ENCODE measurements at regions not wholly inside any gene's neighbourhood (a gene's known extent, or its start where the extent isn't known, plus 50 kb on each side); places are given as distances from the start of the nearest gene placed in this dataset.
A peak's percentile ranks its signal among the peaks of the same experiment; 100 is the strongest.

DNA sequence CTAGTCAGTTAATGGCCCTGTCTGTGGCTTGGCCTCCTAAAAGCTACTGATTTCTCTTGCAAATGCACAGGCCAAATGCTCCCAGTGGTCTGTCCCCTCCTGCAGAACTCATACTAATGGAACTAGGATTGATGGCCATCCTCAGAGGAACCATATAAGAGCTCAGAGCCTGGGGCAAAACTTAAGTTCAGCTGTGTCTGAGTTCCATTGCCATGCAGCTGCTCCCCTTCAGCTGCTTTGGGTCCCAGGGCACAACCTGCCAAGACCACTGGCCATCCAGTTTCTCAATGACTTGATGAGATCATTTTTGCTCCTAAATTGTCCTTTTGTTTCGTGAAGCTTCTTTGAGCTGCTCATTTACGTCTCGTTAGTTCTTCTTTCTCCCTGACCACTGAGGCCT lies 529.5 kb upstream of the TBL1XR1 start:
- no CpG with 5 or more reads among the region's 3 CpGs for WGBS (ENCODE audit: extremely low coverage, insufficient coverage, insufficient read length)
- Histone ChIP-seq H4K8ac (ENCODE audit: low read depth, low read length) (no peak overlapping the region), H3K27me3 (ENCODE audit: insufficient read depth, low read length) (no peaks in the 10 kb centered on the region), H3K79me2 (ENCODE audit: control insufficient read depth, insufficient read depth, low read length, poor library complexity) (no peaks in the 10 kb centered on the region), H2BK12ac (ENCODE audit: low read length) (peak overlapping the region; percentile 4), H2BK120ac (ENCODE audit: insufficient read depth, low read length, poor library complexity) (no peak overlapping the region), H3K14ac (ENCODE audit: low read length) (no peak overlapping the region), H3K4me2 (ENCODE audit: low read length) (no peak overlapping the region), H3K4ac (ENCODE audit: low read depth, low read length) (no peak overlapping the region), H3K9ac (ENCODE audit: low read length) (no peak overlapping the region), H3K36me3 (ENCODE audit: control insufficient read depth in 1 of 2, insufficient read depth in 2 of 2, low read length in 2 of 2) (no peaks in the 10 kb centered on the region), H3K9me3 (ENCODE audit: insufficient read depth, low read depth, low read length) (no peaks in the 10 kb centered on the region), H2AK5ac (ENCODE audit: low read length) (no peak overlapping the region), H3K4me3 (ENCODE audit: low read depth, low read length) (no peak overlapping the region), H3K18ac (ENCODE audit: low read length) (no peak overlapping the region), H3K4me1 (ENCODE audit: control insufficient read depth in 1 of 2, insufficient read depth in 2 of 2, low read length in 2 of 2) (no peaks in the 10 kb centered on the region), H4K12ac (ENCODE audit: low read depth, low read length) (no peak overlapping the region), H3K27ac (ENCODE audit: low read depth, low read length) (no peak overlapping the region), H3K79me1 (ENCODE audit: low read length) (no peaks in the 10 kb centered on the region), H2AFZ (ENCODE audit: insufficient read depth, low read length, poor library complexity) (no peak overlapping the region), H3K23ac (ENCODE audit: low read length) (no peak overlapping the region), H2BK5ac (ENCODE audit: low read depth, low read length, poor library complexity) (no peak overlapping the region), H4K91ac (ENCODE audit: low read depth, low read length) (no peak overlapping the region)
- DNase-seq: no peak

DNA sequence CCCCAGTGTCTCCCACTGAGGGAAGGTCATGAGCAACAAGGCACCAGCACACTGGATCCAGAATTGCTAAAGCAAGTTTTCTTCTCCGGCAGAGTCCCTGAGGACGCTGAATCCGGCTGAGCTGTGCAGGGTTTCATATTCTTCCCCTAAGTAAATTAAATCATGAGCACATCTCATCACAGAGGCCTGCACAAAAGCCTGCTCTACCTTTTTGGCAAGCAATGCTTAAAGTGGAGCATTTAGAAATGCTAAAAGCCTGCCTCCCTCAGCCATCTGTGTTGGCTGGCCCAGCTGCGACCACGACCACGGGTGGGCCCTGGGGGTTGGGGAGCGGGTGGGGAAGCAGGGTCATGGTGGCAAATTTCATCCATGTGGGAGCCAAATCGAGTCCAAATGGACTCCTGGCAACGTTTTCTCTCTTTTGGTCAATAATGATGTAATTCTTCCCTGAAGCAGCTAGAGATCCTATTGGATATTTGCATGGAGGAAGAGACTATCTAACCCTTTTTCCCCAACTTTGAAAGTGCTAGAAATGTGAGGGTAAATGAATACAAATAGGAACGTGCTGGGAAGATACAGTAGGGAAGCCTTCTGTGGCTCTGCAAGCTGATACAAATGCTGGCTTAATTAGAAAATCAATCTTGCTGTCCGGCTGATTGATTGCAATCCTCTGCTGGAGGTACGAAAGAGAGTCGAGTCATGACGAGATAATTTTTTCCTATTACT lies 532.8 kb upstream of the TBL1XR1 start:
- Histone ChIP-seq H3K4me3 (ENCODE audit: low read depth, low read length) (no peak overlapping the region), H2AK5ac (ENCODE audit: low read length) (no peak overlapping the region), H3K14ac (ENCODE audit: low read length) (no peak overlapping the region), H4K8ac (ENCODE audit: low read depth, low read length) (no peak overlapping the region), H3K79me2 (ENCODE audit: control insufficient read depth, insufficient read depth, low read length, poor library complexity) (no peaks in the 10 kb centered on the region), H3K79me1 (ENCODE audit: low read length) (no peaks in the 10 kb centered on the region), H3K4ac (ENCODE audit: low read depth, low read length) (no peak overlapping the region), H3K9ac (ENCODE audit: low read length) (no peak overlapping the region), H3K4me2 (ENCODE audit: low read length) (no peak overlapping the region), H4K12ac (ENCODE audit: low read depth, low read length) (no peak overlapping the region), H3K27me3 (ENCODE audit: insufficient read depth, low read length) (no peaks in the 10 kb centered on the region), H3K23ac (ENCODE audit: low read length) (no peak overlapping the region), H3K4me1 (ENCODE audit: control insufficient read depth in 1 of 2, insufficient read depth in 2 of 2, low read length in 2 of 2) (no peaks in the 10 kb centered on the region), H3K9me3 (ENCODE audit: insufficient read depth, low read depth, low read length) (no peaks in the 10 kb centered on the region), H3K27ac (ENCODE audit: low read depth, low read length) (no peak overlapping the region), H2BK5ac (ENCODE audit: low read depth, low read length, poor library complexity) (no peak overlapping the region), H3K18ac (ENCODE audit: low read length) (no peak overlapping the region), H2BK12ac (ENCODE audit: low read length) (no peak overlapping the region), H2AFZ (ENCODE audit: insufficient read depth, low read length, poor library complexity) (no peak overlapping the region), H3K36me3 (ENCODE audit: control insufficient read depth in 1 of 2, insufficient read depth in 2 of 2, low read length in 2 of 2) (no peaks in the 10 kb centered on the region), H2BK120ac (ENCODE audit: insufficient read depth, low read length, poor library complexity) (peak overlapping the region; percentile 55), H4K91ac (ENCODE audit: low read depth, low read length) (peak overlapping the region; percentile 43)
- DNase-seq: no peak
- no CpG with 5 or more reads among the region's 14 CpGs for WGBS (ENCODE audit: extremely low coverage, insufficient coverage, insufficient read length)

DNA sequence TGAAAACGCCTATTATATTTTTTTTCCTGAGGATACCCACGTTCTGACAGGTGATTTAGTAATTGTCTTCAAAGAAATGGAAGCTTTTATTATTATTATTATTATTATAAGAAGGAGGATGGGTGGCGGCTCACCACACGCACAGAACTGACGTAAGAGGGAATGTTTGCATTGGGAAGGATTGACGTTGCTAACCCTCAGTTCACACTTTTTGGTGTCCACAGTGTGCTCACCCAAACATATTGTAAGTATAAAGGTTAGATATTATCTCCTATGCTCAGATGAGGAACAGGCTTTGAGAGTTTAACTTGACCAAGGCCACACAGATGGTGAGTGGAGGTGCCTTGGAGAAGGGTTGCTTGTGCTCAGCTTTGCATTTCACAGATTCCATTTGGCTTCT lies 533.5 kb upstream of the TBL1XR1 start:
- Histone ChIP-seq H3K14ac (ENCODE audit: low read length) (no peak overlapping the region), H3K9me3 (ENCODE audit: insufficient read depth, low read depth, low read length) (no peaks in the 10 kb centered on the region), H3K23ac (ENCODE audit: low read length) (no peak overlapping the region), H2AK5ac (ENCODE audit: low read length) (no peak overlapping the region), H2AFZ (ENCODE audit: insufficient read depth, low read length, poor library complexity) (no peak overlapping the region), H3K4me2 (ENCODE audit: low read length) (no peak overlapping the region), H3K9ac (ENCODE audit: low read length) (no peak overlapping the region), H4K91ac (ENCODE audit: low read depth, low read length) (no peak overlapping the region), H3K4me1 (ENCODE audit: control insufficient read depth in 1 of 2, insufficient read depth in 2 of 2, low read length in 2 of 2) (no peaks in the 10 kb centered on the region), H3K79me1 (ENCODE audit: low read length) (no peaks in the 10 kb centered on the region), H3K18ac (ENCODE audit: low read length) (no peak overlapping the region), H3K4ac (ENCODE audit: low read depth, low read length) (no peak overlapping the region), H4K12ac (ENCODE audit: low read depth, low read length) (no peak overlapping the region), H3K4me3 (ENCODE audit: low read depth, low read length) (no peak overlapping the region), H4K8ac (ENCODE audit: low read depth, low read length) (no peak overlapping the region), H2BK5ac (ENCODE audit: low read depth, low read length, poor library complexity) (no peak overlapping the region), H3K27ac (ENCODE audit: low read depth, low read length) (no peak overlapping the region), H3K79me2 (ENCODE audit: control insufficient read depth, insufficient read depth, low read length, poor library complexity) (no peaks in the 10 kb centered on the region), H3K36me3 (ENCODE audit: control insufficient read depth in 1 of 2, insufficient read depth in 2 of 2, low read length in 2 of 2) (no peaks in the 10 kb centered on the region), H3K27me3 (ENCODE audit: insufficient read depth, low read length) (no peaks in the 10 kb centered on the region), H2BK12ac (ENCODE audit: low read length) (no peak overlapping the region), H2BK120ac (ENCODE audit: insufficient read depth, low read length, poor library complexity) (no peak overlapping the region)
- DNase-seq: no peak
- no CpG with 5 or more reads among the region's 6 CpGs for WGBS (ENCODE audit: extremely low coverage, insufficient coverage, insufficient read length)

- Histone ChIP-seq H3K9ac (ENCODE audit: low read length) (no peak overlapping the region), H3K4me2 (ENCODE audit: low read length) (no peak overlapping the region), H4K91ac (ENCODE audit: low read depth, low read length) (no peak overlapping the region), H2AFZ (ENCODE audit: insufficient read depth, low read length, poor library complexity) (no peak overlapping the region), H3K14ac (ENCODE audit: low read length) (no peak overlapping the region), H3K4ac (ENCODE audit: low read depth, low read length) (no peak overlapping the region), H2BK120ac (ENCODE audit: insufficient read depth, low read length, poor library complexity) (no peak overlapping the region), H3K18ac (ENCODE audit: low read length) (no peak overlapping the region), H3K9me3 (ENCODE audit: insufficient read depth, low read depth, low read length) (no peaks in the 10 kb centered on the region), H3K23ac (ENCODE audit: low read length) (no peak overlapping the region), H3K79me1 (ENCODE audit: low read length) (no peaks in the 10 kb centered on the region), H3K4me1 (ENCODE audit: control insufficient read depth in 1 of 2, insufficient read depth in 2 of 2, low read length in 2 of 2) (no peaks in the 10 kb centered on the region), H3K27ac (ENCODE audit: low read depth, low read length) (no peak overlapping the region), H4K12ac (ENCODE audit: low read depth, low read length) (no peak overlapping the region), H2AK5ac (ENCODE audit: low read length) (no peak overlapping the region), H3K4me3 (ENCODE audit: low read depth, low read length) (no peak overlapping the region), H3K36me3 (ENCODE audit: control insufficient read depth in 1 of 2, insufficient read depth in 2 of 2, low read length in 2 of 2) (no peaks in the 10 kb centered on the region), H2BK5ac (ENCODE audit: low read depth, low read length, poor library complexity) (no peak overlapping the region), H4K8ac (ENCODE audit: low read depth, low read length) (no peak overlapping the region), H3K79me2 (ENCODE audit: control insufficient read depth, insufficient read depth, low read length, poor library complexity) (no peaks in the 10 kb centered on the region), H2BK12ac (ENCODE audit: low read length) (no peak overlapping the region), H3K27me3 (ENCODE audit: insufficient read depth, low read length) (no peaks in the 10 kb centered on the region)
- WGBS (ENCODE audit: extremely low coverage, insufficient coverage, insufficient read length): no CpG with 5 or more reads among the region's 3 CpGs
- peak; percentile 18 to 52 for DNase-seq
These were observed 534.5 kb upstream of the TBL1XR1 start for GRCh38 chr3:177731644-177732268.

Data from trophoblast cell (in vitro differentiated cells and primary cell).